ENCODE measurements at regions not wholly inside any gene's neighbourhood (a gene's known extent, or its start where the extent isn't known, plus 50 kb on each side); places are given as distances from the start of the nearest gene placed in this dataset.

- TF ChIP-seq CTCF (IDR thresholded peaks at IDR 0.05) (no peak), CREM (CRISPR knock-in tag; IDR thresholded peaks at IDR 0.05) (no peak), SP1 (CRISPR knock-in tag; conservative IDR thresholded peaks at IDR 0.05) (peak; percentile 49; the same call in 1 of the 2 replicates), AR (CRISPR knock-in tag; IDR thresholded peaks at IDR 0.05) (no peak), MLX (CRISPR knock-in tag; IDR thresholded peaks at IDR 0.05) (no peak), TEAD4 (CRISPR knock-in tag; IDR thresholded peaks at IDR 0.05) (no peak), MAX (CRISPR knock-in tag; IDR thresholded peaks at IDR 0.05) (no peak), USF2 (CRISPR knock-in tag; IDR thresholded peaks at IDR 0.05) (no peak), NR3C1 (CRISPR knock-in tag; conservative IDR thresholded peaks at IDR 0.05; ENCODE audit: low read depth) (no peak)
Measured at GRCh38 chr11:95378789-95379188, 147.8 kb upstream of the SESN3 start.

Measured in WTC11 (cell line).